Nephron progenitor cell (in vitro differentiated cells): ENCODE measurements at regions not wholly inside any gene's neighbourhood (a gene's known extent, or its start where the extent isn't known, plus 50 kb on each side); places are given as distances from the start of the nearest gene placed in this dataset.

Experiments
- DNase-seq: peaks from one replicate; pipeline ENCODE4 v3.0.0; 2021
- H3K27ac Mint-ChIP-seq: 2 replicates; pipeline ENCODE4 v1.8.0; 2021; ENCODE audit warnings: mild to moderate bottlenecking, moderate library complexity, mixed read lengths
- H3K27me3 Mint-ChIP-seq: 2 replicates; pipeline ENCODE4 v1.8.0; 2021; ENCODE audit warnings: mild to moderate bottlenecking, low read depth, mixed read lengths; ENCODE audit not compliant: poor library complexity
- H3K36me3 Mint-ChIP-seq: 2 replicates; pipeline ENCODE4 v1.8.0; 2021; ENCODE audit warnings: low read depth, mixed read lengths
- H3K4me1 Mint-ChIP-seq: 2 replicates; pipeline ENCODE4 v1.8.0; 2021; ENCODE audit warnings: mixed read lengths
- H3K4me3 Mint-ChIP-seq: 2 replicates; pipeline ENCODE4 v1.8.0; 2021; ENCODE audit warnings: mild to moderate bottlenecking, moderate library complexity, mixed read lengths
- H3K9me3 Mint-ChIP-seq: 2 replicates; pipeline ENCODE4 v1.8.0; 2021; ENCODE audit warnings: mild to moderate bottlenecking, moderate library complexity, mixed read lengths
- TF ChIP-seq, protein P1 (sequence below): fragments of 200-600 bp; sonication (generic); IDR thresholded peaks from 2 replicates; pipeline ENCODE4 v1.5.0; 2021; ENCODE audit warnings: antibody characterized with exemption

GRCh38 chr4:122278976-122279375 is 99.8 kb upstream of the ADAD1 start:
- DNase-seq = no peak
- H3K27me3 Mint-ChIP-seq = no peaks in the 10 kb centered on the region
- H3K4me1 Mint-ChIP-seq = no peaks in the 10 kb centered on the region
- no peaks in the 10 kb centered on the region for H3K9me3 Mint-ChIP-seq
- peaks cover 45% of the 10 kb centered on the region for H3K36me3 Mint-ChIP-seq
- TF ChIP-seq, protein P1, sequence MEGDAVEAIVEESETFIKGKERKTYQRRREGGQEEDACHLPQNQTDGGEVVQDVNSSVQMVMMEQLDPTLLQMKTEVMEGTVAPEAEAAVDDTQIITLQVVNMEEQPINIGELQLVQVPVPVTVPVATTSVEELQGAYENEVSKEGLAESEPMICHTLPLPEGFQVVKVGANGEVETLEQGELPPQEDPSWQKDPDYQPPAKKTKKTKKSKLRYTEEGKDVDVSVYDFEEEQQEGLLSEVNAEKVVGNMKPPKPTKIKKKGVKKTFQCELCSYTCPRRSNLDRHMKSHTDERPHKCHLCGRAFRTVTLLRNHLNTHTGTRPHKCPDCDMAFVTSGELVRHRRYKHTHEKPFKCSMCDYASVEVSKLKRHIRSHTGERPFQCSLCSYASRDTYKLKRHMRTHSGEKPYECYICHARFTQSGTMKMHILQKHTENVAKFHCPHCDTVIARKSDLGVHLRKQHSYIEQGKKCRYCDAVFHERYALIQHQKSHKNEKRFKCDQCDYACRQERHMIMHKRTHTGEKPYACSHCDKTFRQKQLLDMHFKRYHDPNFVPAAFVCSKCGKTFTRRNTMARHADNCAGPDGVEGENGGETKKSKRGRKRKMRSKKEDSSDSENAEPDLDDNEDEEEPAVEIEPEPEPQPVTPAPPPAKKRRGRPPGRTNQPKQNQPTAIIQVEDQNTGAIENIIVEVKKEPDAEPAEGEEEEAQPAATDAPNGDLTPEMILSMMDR = no peak
- H3K4me3 Mint-ChIP-seq = no peak overlapping the region
- H3K27ac Mint-ChIP-seq = no peak overlapping the region

DNA sequence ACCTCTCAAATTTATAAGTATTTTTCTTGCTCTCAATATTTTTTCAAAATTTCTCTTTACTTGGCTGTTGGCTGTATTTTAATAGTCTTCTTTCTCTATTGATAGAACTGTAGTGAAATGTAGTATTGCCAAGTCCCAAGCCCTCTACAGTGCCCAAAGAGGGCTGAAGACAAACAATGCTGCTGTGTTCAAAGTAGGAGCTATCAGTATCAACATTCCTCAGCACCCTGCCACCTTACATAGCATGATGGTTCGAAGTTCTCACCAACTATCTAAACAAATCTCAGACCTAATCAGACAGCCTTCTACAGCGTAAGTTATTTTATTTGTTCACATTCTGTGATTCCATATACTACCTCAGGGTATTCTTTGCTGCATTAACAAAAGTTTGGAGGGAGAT is 99.1 kb upstream of the ADAD1 start:
- peaks cover 45% of the 10 kb centered on the region for H3K36me3 Mint-ChIP-seq
- H3K9me3 Mint-ChIP-seq = no peaks in the 10 kb centered on the region
- no peak overlapping the region for H3K27ac Mint-ChIP-seq
- TF ChIP-seq, protein P1 = no peak
- H3K4me1 Mint-ChIP-seq = no peaks in the 10 kb centered on the region
- no peak for DNase-seq
- H3K4me3 Mint-ChIP-seq = no peak overlapping the region
- no peaks in the 10 kb centered on the region for H3K27me3 Mint-ChIP-seq

GRCh38 chr4:122285285-122285684 is 93.5 kb upstream of the ADAD1 start:
- H3K36me3 Mint-ChIP-seq = peaks cover 40% of the 10 kb centered on the region
- no peaks in the 10 kb centered on the region for H3K9me3 Mint-ChIP-seq
- H3K27me3 Mint-ChIP-seq = no peaks in the 10 kb centered on the region
- H3K4me3 Mint-ChIP-seq = no peak overlapping the region
- no peaks in the 10 kb centered on the region for H3K4me1 Mint-ChIP-seq
- no peak overlapping the region for H3K27ac Mint-ChIP-seq
- DNase-seq = no peak
- TF ChIP-seq, protein P1 = no peak

- no peak for DNase-seq
Measured at GRCh38 chr4:122293374-122294365, 85.1 kb upstream of the ADAD1 start.

GRCh38 chr4:122297694-122298093 is 81.1 kb upstream of the ADAD1 start:
- Mint-ChIP-seq H3K36me3 (peaks cover 48% of the 10 kb centered on the region), H3K4me1 (no peaks in the 10 kb centered on the region), H3K27me3 (peaks cover 3% of the 10 kb centered on the region), H3K9me3 (peaks cover 26% of the 10 kb centered on the region), H3K4me3 (no peak overlapping the region), H3K27ac (no peak overlapping the region)
- TF ChIP-seq, protein P1 = no peak
- no peak for DNase-seq

More at GRCh38 chr4:122293374-122294365, 85.1 kb upstream of the ADAD1 start:
- H3K4me3 Mint-ChIP-seq = no peak overlapping the region
- no peaks in the 10 kb centered on the region for H3K4me1 Mint-ChIP-seq
- peaks cover 81% of the 10 kb centered on the region for H3K36me3 Mint-ChIP-seq
- peaks cover 26% of the 10 kb centered on the region for H3K9me3 Mint-ChIP-seq
- H3K27ac Mint-ChIP-seq = peak overlapping the region; percentile 41
- TF ChIP-seq, protein P1 = no peak
- H3K27me3 Mint-ChIP-seq = peaks cover 3% of the 10 kb centered on the region

DNA sequence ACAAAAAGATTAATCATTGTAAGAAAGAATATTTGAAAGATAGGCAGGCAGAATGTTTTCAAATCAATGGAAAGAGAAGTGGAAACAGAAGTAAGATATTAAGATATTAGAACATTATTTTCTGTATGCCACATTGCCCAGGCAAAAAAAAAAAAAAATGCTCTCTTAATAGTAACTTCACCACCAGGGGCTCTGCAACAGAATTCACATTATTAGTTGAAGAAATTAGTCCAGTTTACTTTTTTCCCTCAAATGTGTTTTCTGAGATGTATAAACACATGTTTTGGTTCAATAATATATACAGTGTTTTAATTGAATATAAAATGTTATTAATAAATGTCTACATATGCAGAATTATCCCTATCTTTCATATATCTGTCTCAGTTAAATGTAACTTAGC is 78.0 kb upstream of the ADAD1 start:
- DNase-seq = no peak
- Mint-ChIP-seq H3K9me3 (peaks cover 10% of the 10 kb centered on the region), H3K4me3 (no peak overlapping the region), H3K4me1 (no peaks in the 10 kb centered on the region), H3K27ac (no peak overlapping the region), H3K27me3 (no peaks in the 10 kb centered on the region), H3K36me3 (peaks cover 37% of the 10 kb centered on the region)
- TF ChIP-seq, protein P1 = peak; percentile 24
